GM18507 (cell line): ENCODE measurements at regions not wholly inside any gene's neighbourhood (a gene's known extent, or its start where the extent isn't known, plus 50 kb on each side); places are given as distances from the start of the nearest gene placed in this dataset.
"Not testable (repeated sequence)": the region's sequence is repeated elsewhere in the genome, so short reads cannot be mapped to it uniquely, and the experiment has no call there.

Experiments used
- DNase-seq: peaks from one replicate; pipeline ENCODE4 v3.0.0; 2011; ENCODE audit warnings: low read depth; ENCODE audit not compliant: insufficient read length; ENCODE audit errors: extremely low spot score
- FAIRE-seq: peaks from 2 replicates; lab custom pipeline; 2011; peaks lifted over from hg19 to GRCh38; lab: Jason Lieb, UNC

DNA sequence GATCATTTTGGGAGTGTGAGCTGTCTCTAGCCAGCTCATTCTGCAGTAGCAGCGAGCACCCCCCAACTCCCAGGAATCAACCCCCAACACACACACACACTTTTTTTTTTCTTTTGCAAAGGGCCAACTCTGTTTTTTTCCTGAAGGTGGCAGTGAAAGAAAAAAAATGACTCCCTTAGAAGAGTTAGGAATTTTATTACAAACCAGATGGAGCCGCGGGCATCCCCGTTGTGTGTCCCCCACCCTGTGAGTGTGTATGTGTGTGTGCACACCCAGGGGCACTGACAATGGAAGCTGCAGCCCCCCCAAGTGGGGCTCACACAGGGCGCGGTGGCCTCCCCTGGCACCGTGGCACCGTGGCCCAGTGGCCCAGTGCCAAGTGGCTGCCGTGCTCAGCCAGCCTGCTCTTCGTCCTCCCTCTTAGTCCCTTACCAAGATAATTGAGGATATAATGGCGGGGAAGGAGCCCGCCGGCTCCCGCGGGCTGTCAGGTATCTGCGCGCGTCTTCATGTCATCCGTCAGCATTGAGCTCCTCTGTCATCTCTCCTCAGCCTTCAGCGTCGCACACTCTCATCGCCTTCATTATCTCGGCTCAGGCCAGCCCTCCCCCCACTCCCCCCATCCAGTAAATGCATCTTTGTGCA, 314.1 kb downstream of the ZNF536 start:
- no peak for FAIRE-seq
- DNase-seq = no peak

DNA sequence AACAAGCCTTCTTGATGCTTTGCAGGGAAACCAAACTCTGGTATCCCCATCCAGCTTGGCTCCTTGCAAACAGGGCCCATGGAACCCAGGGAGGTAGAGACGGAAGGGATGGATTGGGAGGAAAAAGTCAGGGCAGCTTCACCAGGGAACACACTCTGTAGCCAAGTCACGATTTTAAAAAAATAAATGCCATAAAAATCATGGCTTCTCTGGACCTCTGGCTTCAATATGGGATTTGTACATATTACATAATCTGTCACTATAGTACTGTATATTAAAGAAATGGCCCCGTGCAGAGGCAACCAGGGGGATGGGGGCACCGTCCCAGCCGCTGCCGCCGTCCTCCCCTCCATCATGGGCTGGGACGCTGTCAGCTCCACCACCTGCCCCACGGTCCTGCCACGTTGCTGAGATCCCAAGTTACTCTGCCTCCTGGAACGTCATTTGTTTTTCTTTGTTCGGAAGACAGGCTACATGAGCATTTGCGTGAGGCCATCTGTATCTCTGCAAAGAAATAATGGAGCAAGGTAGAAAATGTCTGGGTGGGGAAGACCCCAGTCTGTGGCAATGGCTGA, 313.3 kb downstream of the ZNF536 start:
- FAIRE-seq (no peak), DNase-seq (no peak)

DNA sequence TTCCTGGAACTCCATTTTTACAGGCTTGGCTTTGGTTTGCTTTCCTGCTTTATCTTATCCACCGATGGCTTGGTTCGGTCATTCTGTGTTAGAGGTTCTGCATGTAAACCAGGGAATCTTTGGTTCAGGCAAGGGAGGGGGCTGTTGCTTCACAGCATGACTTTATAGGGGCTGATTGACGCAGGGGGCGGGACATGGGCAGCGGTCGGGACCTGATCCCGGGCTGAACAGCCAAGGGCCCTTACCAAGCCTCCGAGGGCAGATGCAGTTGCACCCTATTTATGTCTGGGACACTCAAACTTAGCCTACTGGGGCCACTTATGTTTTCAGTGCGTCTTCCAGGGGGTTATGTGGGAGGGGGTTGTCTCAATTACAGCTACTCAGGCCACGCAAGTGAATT, 312.4 kb downstream of the ZNF536 start:
- no peak for DNase-seq
- no peak for FAIRE-seq

DNA sequence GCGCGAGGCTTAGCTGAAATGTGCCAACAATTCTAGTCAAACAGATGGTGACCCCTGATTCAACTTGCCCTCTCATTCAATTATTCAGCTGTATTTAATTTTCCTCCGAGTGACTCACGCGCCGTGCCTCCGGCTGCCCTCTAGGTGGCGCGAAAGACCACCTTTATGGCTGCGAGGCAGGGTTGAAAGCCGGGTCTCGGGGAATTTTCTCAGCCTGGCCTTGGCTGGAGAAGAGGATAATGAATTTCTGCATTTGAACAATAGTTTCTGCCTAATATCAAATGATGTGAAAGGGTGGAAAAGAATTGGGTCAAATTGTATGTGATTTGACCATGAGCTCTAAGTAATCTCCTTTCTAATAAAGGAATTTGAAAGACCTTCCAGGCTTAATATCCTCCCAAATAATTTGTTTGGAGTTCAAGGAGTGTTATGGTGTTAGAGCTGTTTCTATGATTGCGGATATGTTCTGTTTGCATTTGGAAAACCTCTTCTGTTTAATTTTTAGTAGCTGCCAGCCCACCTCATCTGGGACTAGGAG, 310.9 kb downstream of the ZNF536 start:
- FAIRE-seq (no peak), DNase-seq (peak; percentile 37)

DNA sequence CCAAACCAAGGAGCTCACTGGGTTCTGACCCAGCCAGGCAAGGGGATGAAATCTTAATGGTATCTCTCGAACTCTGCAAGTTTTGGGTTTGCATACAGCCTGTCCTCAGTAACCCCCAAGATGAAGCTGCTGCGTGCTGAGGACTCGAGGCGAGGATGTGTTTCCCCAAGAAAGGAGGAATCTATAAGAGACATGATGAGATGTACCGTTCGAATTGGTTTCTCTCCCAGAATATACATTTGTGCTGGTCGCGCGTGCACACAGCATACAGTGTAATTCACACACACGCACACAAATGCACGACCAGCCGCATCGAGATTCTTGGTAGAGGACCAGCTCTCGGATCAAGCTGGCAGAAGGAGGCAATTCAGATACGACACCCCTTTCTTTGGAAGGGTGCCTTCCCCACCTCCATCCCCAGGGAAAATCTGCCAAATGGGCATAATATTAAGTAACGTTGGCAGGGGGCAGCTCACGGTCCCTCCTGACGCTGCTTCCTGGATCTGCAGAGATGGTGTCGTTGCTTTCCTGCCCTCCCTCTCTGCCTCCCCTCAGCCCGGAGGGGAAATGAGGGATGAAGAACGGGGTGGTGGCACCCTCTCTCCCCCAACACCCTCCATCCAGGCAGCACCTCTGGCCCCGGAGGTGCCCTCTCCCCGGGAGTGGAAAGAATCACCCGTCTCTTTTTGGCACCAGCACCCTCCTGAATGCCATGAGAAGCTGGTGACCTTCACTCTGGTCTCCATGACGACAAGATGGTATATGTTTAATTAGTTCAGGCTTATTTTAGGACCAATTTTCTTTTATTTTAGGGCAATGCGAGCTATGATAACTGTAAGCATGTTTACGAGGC, 310.2 kb downstream of the ZNF536 start:
- DNase-seq = no peak
- no peak for FAIRE-seq

DNA sequence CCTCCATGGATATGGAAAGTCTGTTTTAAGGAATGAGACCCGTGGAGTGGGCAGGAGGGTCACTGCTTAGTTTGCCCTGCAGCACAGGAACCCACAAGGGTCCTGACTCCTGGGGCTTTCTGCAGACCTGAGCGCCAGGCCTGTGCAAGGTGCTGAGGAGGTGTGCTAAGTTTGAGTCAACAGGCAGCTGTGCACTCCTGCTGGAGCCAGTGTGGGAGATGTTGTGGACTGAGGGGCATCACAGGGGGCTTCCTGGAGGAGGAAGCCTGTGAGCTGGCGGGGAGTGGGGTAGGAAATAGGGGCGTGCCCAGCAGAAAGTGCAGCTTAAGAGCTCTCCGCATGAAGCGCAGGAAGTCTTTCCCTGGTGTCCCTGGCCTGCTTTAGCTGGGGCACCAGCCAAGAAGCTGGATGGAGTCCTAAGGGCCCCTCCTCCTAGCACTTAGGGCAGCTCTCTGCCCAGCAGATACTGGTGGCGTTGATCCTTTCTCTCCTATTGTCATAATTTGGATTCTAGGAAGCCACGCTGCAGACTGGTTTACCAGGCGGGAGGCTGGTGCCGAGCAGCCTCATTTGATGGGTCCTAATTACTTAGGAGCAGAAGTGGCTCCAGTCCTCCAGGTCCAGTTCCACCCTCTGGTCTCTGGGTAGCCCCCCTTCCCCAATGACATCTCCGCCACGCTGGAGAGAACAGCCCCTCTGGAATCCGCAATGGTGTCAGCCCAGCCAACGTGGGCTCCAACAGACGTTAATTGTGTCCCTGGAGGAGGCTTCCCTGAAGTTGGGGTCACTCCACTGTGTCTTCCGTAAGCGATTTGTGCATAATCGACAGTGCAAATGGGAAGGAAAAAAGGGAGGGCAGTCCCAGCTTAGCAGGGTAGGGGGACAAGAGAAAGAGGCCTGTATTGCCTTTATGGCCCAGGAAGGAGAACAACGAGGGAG, 309.2 kb downstream of the ZNF536 start:
- FAIRE-seq (no peak), DNase-seq (no peak)

DNA sequence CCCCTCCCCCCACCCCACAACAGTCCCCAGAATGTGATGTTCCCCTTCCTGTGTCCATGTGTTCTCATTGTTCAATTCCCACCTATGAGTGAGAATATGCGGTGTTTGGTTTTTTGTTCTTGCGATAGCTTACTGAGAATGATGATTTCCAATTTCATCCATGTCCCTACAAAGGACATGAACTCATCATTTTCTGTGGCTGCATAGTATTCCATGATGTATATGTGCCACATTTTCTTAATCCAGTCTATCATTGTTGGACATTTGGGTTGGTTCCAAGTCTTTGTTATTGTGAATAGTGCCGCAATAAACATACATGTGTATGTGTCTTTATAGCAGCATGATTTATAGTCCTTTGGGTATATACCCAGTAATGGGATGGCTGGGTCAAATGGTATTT, 308.2 kb downstream of the ZNF536 start:
- not testable (repeated sequence) for FAIRE-seq, DNase-seq

DNA sequence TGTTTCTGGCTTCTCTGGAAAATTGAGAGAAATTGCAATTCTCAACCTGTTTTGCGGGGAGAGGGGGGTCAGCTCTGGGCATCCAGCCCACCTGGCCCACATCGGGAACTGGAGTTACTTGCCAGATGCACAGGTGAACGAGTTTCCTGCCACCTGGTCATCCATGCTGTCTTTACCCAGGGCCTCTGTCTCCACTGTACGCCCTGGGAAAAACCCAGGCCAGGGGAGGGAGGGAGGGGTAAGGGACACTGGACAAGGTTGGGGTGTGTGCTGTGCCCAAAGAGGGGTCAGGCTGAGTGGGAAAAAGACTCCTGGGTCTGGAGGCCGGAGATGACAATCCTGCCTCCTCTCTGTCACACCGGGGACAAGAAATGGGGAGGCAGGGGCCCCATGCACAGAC, 307.6 kb downstream of the ZNF536 start:
- DNase-seq (no peak), FAIRE-seq (no peak)

DNA sequence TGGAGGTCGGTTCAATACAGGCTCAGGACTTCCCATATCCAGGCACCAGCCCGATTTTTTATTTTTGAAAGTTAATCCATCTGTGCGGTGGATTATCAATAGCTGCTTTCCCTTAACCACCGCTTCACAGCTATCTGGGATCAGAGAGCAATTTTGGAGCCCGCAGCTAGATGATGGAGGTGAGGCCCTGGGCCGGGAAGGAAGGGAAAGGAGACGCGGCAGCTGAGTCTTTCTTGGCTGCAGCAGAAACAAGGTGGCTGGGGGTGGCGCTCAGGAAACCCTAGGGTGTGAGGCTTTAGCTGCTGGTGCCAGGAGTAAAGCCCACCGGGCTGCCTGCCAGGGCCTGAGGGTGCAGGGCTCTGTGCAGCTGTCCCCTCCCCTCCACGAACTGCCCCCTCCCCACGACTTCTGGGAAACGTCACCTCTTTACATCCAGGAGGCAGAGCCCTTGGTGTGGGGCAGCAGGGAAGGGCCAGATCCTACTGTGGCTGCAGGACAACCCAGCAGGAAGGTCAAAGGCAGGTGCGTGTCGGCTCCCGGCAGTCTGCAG, 307.0 kb downstream of the ZNF536 start:
- FAIRE-seq = no peak

DNA sequence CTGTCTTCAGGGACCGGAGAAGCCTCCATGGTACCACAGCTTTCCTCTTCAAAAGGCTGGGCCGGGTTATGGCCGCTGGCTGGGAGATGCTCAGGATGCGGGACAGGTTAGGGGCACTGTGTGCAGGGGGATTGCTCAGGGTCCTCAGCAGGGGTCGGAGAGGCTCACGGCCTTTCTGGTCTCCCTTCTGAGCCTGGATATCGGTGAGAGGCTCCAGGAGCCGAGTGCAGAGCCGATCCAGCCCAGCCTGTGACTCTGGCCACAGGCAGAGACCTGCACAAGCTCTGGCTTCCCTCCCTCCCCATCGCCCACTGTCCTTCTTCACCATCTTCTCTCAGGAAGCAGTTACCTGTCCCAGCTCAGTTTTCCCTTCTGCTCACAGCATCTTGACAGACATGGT, 306.0 kb downstream of the ZNF536 start:
- DNase-seq = no peak
- no peak for FAIRE-seq

More for the DNA sequence above, 307.0 kb downstream of the ZNF536 start:
- DNase-seq = no peak

DNA sequence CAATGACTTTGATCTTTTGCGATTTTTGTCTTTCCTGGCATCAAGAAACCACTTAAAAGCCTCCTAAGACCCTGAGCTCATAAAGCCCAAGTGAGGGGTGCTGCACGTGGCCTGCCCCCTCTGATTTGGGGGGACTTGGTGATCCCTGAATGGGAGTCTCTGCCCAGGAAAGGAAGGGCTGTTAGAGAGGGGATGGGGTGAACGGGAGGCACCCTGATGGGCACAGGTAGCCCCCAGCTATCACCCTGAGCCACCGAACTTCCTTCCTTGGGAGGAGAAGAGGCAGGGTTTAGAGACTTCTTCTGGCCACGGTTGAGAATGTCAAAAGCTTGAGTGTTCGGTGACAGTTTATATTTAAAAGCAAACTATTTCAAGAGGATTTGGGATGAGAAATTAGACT, 305.5 kb downstream of the ZNF536 start:
- no peak for FAIRE-seq

DNA sequence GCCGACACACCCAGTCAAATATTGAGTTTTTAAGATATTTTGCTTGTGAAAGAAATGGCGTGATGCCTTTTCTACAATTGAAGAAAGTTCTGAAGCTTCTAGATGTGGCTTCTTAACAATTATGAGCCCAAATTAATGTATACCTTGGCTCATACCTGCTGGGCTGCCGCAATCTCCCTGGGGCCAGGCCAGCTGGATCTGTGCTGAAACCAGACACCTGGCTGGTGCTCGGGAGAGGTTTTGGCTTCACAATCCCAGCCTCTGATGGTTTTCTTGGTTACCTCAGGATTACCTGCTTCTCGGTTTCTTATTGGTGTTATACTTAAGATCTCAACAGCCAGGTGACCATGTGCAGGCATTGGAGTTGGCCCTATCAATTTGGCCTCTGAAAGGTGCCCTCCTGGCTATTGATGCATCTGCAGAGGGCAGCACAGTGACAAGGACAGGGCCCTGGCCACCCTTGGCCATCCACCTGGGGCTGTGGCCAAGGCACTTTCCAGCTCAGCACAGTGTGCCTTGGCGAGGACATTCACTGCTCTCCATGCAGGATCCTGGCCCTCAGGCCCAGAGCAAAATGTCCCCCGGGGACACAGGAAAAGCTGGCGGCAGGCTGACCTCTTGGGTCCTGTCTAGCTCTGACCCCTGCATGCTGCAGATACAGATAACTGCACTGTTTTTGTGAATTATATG, 305.0 kb downstream of the ZNF536 start:
- DNase-seq (no peak), FAIRE-seq (no peak)

More for the DNA sequence above, 305.5 kb downstream of the ZNF536 start:
- DNase-seq = no peak

DNA sequence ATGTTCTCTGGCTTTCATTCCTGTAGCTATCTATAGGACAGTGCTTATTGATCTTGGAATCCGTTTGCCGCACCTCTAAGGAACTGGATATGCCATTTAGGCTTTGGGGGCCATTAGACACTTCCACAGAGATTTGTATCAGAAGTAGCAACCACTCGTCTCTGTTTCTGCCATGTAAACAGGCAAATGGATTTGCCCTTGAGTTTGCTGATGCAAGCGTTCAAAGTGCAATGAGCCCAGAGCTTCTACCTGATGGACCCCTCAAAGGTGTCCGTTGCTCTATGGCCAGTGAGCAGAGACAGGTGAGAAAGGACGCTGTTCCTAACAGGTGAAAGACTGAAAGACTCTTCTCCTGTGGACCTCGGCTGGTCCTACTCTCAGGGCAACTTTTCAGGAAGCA, 302.9 kb downstream of the ZNF536 start:
- FAIRE-seq (no peak), DNase-seq (no peak)

DNA sequence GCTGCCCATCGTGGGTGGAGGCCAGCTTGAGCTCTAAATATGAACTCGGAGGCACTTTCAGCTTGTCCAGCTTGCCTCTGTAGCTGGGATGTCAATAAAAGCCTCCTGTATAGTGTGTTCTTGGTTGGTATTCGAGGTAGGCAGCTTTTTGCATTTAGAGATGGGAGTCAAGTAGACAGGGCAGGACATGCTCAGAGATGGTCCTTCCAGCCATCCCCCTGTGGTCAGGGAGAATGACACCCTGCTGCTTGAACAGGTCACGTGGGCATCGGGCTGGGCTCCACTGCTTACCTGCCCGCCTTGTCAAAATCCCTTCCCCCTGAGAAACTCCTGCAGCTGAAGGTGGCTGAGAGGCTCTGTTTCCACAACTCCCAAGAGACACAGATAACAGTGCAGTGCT, 302.5 kb downstream of the ZNF536 start:
- DNase-seq = no peak
- FAIRE-seq = no peak

DNA sequence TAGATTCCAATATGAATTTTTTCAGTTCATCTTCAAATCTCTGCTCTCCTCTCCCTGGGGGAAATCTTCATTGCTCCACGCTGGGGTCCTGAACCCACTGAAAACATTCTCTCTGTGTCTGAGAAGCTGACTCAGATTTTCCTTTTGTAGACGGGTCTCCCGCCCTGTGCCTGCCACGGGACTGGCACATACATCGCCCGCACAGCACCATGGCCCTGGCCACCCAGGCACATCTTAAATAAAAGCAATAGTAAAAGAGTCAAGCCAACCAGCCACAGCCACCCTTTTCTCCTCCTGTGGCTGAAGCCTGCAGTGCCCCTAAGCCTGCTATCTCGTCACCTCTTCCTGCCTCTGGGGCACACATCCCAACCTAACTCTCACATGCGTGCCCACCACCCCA, 301.2 kb downstream of the ZNF536 start:
- DNase-seq (no peak), FAIRE-seq (no peak)

DNA sequence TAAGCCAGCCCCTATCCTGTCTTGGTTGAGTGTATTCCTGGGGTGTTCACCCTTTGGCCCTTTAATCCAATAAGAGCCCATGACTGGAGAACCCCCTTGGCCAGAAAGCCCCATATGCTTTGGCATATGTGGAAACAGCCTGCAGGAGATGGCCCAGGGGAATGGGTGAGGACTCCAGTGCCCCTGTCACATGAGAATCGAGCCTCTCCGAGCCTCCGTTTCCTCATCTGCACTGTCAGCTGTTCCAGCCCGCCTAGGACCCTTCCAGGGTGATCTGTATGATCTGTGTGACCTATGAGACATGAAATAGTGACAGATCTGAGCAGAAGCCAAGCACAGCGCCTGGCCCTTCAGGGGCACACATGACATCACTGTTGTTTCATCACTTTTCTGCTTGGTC, 300.7 kb downstream of the ZNF536 start:
- DNase-seq (no peak), FAIRE-seq (no peak)

DNA sequence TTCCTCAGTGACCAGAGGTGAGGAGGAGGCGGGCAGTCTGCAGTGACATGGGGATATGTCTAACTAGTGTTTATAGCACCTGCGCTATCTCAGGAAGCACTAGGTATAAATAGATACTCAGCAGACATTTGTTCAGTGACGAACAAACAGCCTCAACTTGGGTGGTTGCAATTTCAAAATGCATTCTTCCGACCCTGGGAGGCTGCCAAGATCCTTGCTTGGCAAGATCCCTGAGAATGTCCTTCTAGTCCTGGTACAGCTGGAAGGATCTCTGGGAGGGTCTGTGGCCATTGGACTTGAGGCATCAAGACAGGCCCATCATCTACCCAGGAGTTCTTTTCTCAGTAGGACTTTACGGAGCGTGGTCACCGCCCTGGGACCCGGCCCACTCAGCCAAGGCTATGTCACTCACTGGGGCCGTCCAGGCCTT, 299.5 kb downstream of the ZNF536 start:
- FAIRE-seq (no peak), DNase-seq (no peak)

DNA sequence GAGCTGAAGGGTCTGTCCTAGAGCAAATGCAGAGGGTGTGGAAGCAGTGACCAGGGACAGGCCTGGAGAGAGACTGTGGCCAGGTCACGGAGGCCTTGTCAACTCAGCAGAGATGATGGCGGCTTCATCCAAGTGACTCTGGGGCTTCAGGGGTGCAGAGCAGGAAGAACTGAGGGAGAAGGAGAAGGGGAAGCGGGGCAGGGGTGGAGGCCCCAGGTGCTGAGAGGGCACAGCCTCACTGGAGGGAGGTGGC, 299.1 kb downstream of the ZNF536 start:
- FAIRE-seq (no peak), DNase-seq (no peak)
